ENCODE measurements at regions not wholly inside any gene's neighbourhood (a gene's known extent, or its start where the extent isn't known, plus 50 kb on each side); places are given as distances from the start of the nearest gene placed in this dataset.

DNA sequence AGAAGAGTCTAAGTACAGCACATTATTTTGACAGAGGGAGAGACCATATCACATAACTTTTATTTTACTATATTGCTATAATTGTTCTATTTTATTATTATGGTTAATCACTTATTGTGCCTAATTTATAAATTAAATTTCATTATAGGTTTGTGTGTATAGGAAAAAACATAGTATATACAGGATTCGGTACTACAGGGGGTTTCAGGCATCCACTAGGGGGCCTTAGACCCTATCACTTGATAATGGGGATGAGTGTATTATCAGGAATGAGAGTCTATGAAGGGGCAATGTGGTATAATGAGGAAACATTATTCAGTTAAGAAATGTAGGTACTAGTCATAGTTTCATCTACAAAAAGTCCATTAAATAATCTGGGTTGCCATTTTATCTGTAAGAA lies 833.1 kb downstream of the C4orf33 start:
- Histone ChIP-seq H3K36me3 (ENCODE audit: control insufficient read depth, insufficient read depth, low read length) (no peaks in the 10 kb centered on the region), H3K9me3 (replicated peaks; ENCODE audit: control insufficient read depth, insufficient read depth, low read depth, low read length) (no peaks in the 10 kb centered on the region; the same call in 1 of the 2 replicates), H3K27ac (ENCODE audit: extremely low read depth, low read depth, low read length) (no peak overlapping the region), H3K4me3 (no peak overlapping the region), H3K9ac (ENCODE audit: insufficient read depth in 1 of 2, low read depth in 2 of 2, low read length in 2 of 2) (no peak overlapping the region), H3K9me1 (ENCODE audit: control insufficient read depth, insufficient read depth, low read length) (no peaks in the 10 kb centered on the region), H3K79me2 (ENCODE audit: control insufficient read depth, insufficient read depth, low read length) (no peaks in the 10 kb centered on the region), H3K27me3 (ENCODE audit: control insufficient read depth in 2 of 2, insufficient read depth in 2 of 2, low read length in 2 of 2) (no peaks in the 10 kb centered on the region), H4K20me1 (replicated peaks; ENCODE audit: control insufficient read depth, insufficient read depth, low read length) (no peaks in the 10 kb centered on the region), H3K4me2 (ENCODE audit: insufficient read depth, low read length) (no peak overlapping the region), H2AFZ (ENCODE audit: low read depth, low read length) (no peak overlapping the region), H3K4me1 (replicated peaks in 1 of 2; ENCODE audit: control insufficient read depth in 2 of 2, insufficient read depth in 2 of 2, low read length in 2 of 2) (no peaks in the 10 kb centered on the region)
- CTCF ChIA-PET (ENCODE audit: low intra/inter-chr PET ratio) = no interaction called here
- ATAC-seq (no peak), FAIRE-seq (no peak), DNase-seq (ENCODE audit: extremely low read depth in 1 of 4, low spot score in 3 of 4) (peak in 1 of 4 experiments; percentile 2)
- in situ Hi-C loops (cut with MboI) = no loop called here
- intact Hi-C loops (cut with micrococcal nuclease) = no loop called here
- 0% methylated on average over 1 of the region's 1 CpG for WGBS (ENCODE audit: insufficient coverage, low coverage, missing lambda C conversion rate)
- BruUV-seq (replicated peaks) = no TSS peak
- no peak for TF ChIP-seq ATF4 (CRISPR knock-in tag; IDR thresholded peaks at IDR 0.05)
- no peak for TF ChIP-seq ARID2 (IDR thresholded peaks at IDR 0.05)
- no peak for TF ChIP-seq C11orf30 (IDR thresholded peaks at IDR 0.05; ENCODE audit: low read depth)
- TF ChIP-seq HNRNPH1 (optimal IDR thresholded peaks at IDR 0.05; ENCODE audit: low read depth, low read length) = no peak
- no peak for TF ChIP-seq HMG20A (CRISPR knock-in tag; conservative IDR thresholded peaks at IDR 0.05)
- TF ChIP-seq PURB (CRISPR knock-in tag; IDR thresholded peaks at IDR 0.05; ENCODE audit: low read depth) = no peak
- no peak for TF ChIP-seq TAF9B (IDR thresholded peaks at IDR 0.05; ENCODE audit: partially characterized antibody)
- TF ChIP-seq, protein P1, sequence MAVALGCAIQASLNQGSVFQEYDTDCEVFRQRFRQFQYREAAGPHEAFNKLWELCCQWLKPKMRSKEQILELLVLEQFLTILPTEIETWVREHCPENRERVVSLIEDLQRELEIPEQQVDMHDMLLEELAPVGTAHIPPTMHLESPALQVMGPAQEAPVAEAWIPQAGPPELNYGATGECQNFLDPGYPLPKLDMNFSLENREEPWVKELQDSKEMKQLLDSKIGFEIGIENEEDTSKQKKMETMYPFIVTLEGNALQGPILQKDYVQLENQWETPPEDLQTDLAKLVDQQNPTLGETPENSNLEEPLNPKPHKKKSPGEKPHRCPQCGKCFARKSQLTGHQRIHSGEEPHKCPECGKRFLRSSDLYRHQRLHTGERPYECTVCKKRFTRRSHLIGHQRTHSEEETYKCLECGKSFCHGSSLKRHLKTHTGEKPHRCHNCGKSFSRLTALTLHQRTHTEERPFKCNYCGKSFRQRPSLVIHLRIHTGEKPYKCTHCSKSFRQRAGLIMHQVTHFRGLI (CRISPR knock-in tag; IDR thresholded peaks at IDR 0.05) = no peak
- TF ChIP-seq ZNF224 (CRISPR knock-in tag; IDR thresholded peaks at IDR 0.05) = no peak
- TF ChIP-seq ETV1 (tag; conservative IDR thresholded peaks at IDR 0.05; ENCODE audit: low read depth) = no peak
- TF ChIP-seq MCM5 (IDR thresholded peaks at IDR 0.05; ENCODE audit: low read depth) = no peak
- no peak for TF ChIP-seq BRD4 (IDR thresholded peaks at IDR 0.05)
- TF ChIP-seq FOXK2 (conservative IDR thresholded peaks at IDR 0.05 in 1 of 2, IDR thresholded peaks at IDR 0.05 in 1 of 2; ENCODE audit: low read depth in 2 of 2) = no peak
- TF ChIP-seq COPS2 (conservative IDR thresholded peaks at IDR 0.05) = no peak
- POLR2A ChIA-PET = no interaction called here
